Peyer's patch (tissue), 4 donors: ENCODE measurements at regions not wholly inside any gene's neighbourhood (a gene's known extent, or its start where the extent isn't known, plus 50 kb on each side); places are given as distances from the start of the nearest gene placed in this dataset.

Experiments
- DNase-seq, 3 donors: peaks; one replicate each; pipeline ENCODE4 v3.0.0-alpha.2; 2017 to 2019
- H3K27ac ChIP-seq, 4 donors: fragments of 200-600 bp; sonication (generic); one replicate each; pipeline ENCODE4 v1.5.1; 2016 to 2019
- H3K27me3 ChIP-seq, 2 donors: fragments of 200-600 bp; sonication (generic); one replicate each; pipeline ENCODE4 v1.5.1; 2019
- H3K36me3 ChIP-seq, 3 donors: fragments of 200-600 bp; sonication (generic); one replicate each; pipeline ENCODE4 v1.5.1; 2016 to 2019
- H3K4me1 ChIP-seq, 4 donors: fragments of 200-600 bp; sonication (generic); one replicate each; pipeline ENCODE4 v1.5.1; 2016 to 2019
- H3K4me3 ChIP-seq, 4 donors: fragments of 200-600 bp; sonication (generic); 1 replicate in 3 of 4; 2 replicates in 1 of 4; pipeline ENCODE4 v1.5.1; 2016 to 2019; ENCODE audit warnings: mild to moderate bottlenecking in 1 of 4
- H3K9me3 ChIP-seq, 4 donors: fragments of 200-600 bp; sonication (generic); one replicate each; pipeline ENCODE4 v1.5.1; 2016 to 2019; ENCODE audit warnings: mild to moderate bottlenecking in 1 of 4
- POLR2A ChIP-seq, 2 donors: fragments of 450-650 bp; IDR thresholded peaks; one replicate each; pipeline ENCODE4 v1.5.1; 2017; ENCODE audit warnings: antibody characterized with exemption in 2 of 2, mild to moderate bottlenecking in 2 of 2, moderate library complexity in 2 of 2
- TF ChIP-seq, protein P1 (sequence below), 6 experiments: fragments of 450-650 bp in 4 of 6; fragments of 200-600 bp in 2 of 6; sonication (generic) in 1 of 6; IDR thresholded peaks; one replicate each; pipeline ENCODE4 v1.5.1; 2017 to 2019; ENCODE audit warnings: antibody characterized with exemption in 6 of 6, mild to moderate bottlenecking in 3 of 6, moderate library complexity in 1 of 6

DNA sequence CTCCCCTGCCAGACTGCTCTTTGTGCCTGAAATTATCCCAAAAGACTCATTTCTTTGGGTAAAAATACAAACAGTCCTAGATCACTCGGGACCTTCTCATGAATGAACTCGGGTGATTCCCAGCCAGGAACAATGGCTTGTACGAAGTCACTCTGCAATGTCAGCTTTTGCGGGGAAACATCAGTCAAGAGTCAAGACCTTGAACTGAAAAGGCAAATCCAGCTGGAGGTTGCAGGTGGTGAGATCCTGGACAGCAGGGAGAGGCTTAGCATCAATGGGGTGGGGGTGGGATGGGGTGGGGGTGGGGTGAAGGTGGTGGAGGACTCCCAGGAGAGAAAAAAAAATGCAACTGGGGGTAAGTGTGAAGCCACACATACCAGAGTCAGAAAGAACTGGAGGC is 115.0 kb upstream of the SLC25A33 start:
- Histone ChIP-seq H3K9me3 (no peaks in the 10 kb centered on the region), H3K4me1 (peaks cover 6 to 20% (median 17%) of the 10 kb centered on the region in 4 donors), H3K36me3 (no peaks in the 10 kb centered on the region), H3K4me3 (no peak overlapping the region), H3K27ac (no peak overlapping the region), H3K27me3 (no peaks in the 10 kb centered on the region)
- no peak for DNase-seq
- TF ChIP-seq, protein P1, sequence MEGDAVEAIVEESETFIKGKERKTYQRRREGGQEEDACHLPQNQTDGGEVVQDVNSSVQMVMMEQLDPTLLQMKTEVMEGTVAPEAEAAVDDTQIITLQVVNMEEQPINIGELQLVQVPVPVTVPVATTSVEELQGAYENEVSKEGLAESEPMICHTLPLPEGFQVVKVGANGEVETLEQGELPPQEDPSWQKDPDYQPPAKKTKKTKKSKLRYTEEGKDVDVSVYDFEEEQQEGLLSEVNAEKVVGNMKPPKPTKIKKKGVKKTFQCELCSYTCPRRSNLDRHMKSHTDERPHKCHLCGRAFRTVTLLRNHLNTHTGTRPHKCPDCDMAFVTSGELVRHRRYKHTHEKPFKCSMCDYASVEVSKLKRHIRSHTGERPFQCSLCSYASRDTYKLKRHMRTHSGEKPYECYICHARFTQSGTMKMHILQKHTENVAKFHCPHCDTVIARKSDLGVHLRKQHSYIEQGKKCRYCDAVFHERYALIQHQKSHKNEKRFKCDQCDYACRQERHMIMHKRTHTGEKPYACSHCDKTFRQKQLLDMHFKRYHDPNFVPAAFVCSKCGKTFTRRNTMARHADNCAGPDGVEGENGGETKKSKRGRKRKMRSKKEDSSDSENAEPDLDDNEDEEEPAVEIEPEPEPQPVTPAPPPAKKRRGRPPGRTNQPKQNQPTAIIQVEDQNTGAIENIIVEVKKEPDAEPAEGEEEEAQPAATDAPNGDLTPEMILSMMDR (IDR thresholded peaks at IDR 0.05) = no peak
- TF ChIP-seq POLR2A (IDR thresholded peaks at IDR 0.05) = no peak

DNA sequence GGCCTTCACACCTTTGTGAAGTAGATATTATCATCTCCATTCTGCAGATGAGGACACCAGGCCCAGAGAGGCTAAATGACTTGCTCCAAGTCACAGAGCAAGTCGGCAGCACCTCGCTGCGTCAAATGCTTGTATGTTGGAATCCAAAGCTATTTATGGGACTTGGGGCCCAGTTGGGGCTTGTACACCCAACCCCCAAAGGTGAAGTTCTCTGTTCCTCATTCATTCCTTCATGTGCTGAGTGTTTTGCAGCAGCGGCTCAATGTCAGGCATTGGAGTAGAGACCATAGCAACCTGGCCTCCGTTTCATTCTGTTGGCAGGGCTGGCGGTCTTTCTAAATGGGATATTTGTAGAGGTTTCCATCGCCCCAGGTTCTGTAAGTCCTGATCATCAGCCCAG is 113.4 kb upstream of the SLC25A33 start:
- Histone ChIP-seq H3K4me3 (no peak overlapping the region), H3K36me3 (no peaks in the 10 kb centered on the region), H3K4me1 (peaks cover 6 to 24% (median 21%) of the 10 kb centered on the region in 4 donors), H3K9me3 (no peaks in the 10 kb centered on the region), H3K27me3 (no peaks in the 10 kb centered on the region), H3K27ac (peak overlapping the region in 3 of 4 donors; percentile 1 to 80 (median 11))
- TF ChIP-seq, protein P1 (IDR thresholded peaks at IDR 0.05) = no peak
- no peak for TF ChIP-seq POLR2A (IDR thresholded peaks at IDR 0.05)
- DNase-seq = peak in 1 of 3 donors; percentile 54

GRCh38 chr1:9426291-9426711 is 113.0 kb upstream of the SLC25A33 start:
- TF ChIP-seq, protein P1 (IDR thresholded peaks at IDR 0.05) = no peak
- no peak for TF ChIP-seq POLR2A (IDR thresholded peaks at IDR 0.05)
- no peaks in the 10 kb centered on the region for H3K27me3 ChIP-seq
- peak overlapping the region in 1 of 4 donors; percentile 20 for H3K4me3 ChIP-seq
- no peaks in the 10 kb centered on the region for H3K9me3 ChIP-seq
- no peaks in the 10 kb centered on the region for H3K36me3 ChIP-seq
- peaks cover 6 to 24% (median 21%) of the 10 kb centered on the region in 4 donors for H3K4me1 ChIP-seq
- peak in 2 of 3 donors; percentile 93 to 95 for DNase-seq
- peak overlapping the region; percentile 1 to 82 (median 58) for H3K27ac ChIP-seq

DNA sequence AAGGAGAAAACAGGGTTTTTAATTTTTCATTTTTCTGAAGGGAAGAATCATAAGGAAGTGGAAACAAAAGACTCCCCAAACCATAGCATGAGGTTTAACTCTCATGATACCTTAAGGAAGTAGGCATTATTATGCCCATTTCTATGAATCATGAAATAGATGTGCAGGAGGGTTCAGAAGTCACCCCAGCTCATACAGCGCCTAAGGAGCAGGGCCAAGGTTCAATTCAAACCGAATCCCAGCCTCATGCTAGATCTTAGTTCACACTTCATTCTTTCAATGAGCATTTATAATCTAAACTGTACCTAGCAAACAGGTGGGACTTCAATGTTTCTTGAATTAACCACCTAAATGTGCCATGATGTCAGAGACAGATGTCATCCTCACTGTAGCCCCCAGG is 111.9 kb upstream of the SLC25A33 start:
- H3K4me1 ChIP-seq = peaks cover 6 to 24% (median 21%) of the 10 kb centered on the region in 4 donors
- no peaks in the 10 kb centered on the region for H3K27me3 ChIP-seq
- H3K36me3 ChIP-seq = no peaks in the 10 kb centered on the region
- TF ChIP-seq, protein P1 (IDR thresholded peaks at IDR 0.05) = no peak
- no peak for TF ChIP-seq POLR2A (IDR thresholded peaks at IDR 0.05)
- H3K9me3 ChIP-seq = no peaks in the 10 kb centered on the region
- no peak overlapping the region for H3K4me3 ChIP-seq
- peak overlapping the region; percentile 37 to 83 (median 81) for H3K27ac ChIP-seq
- peak in 1 of 3 donors; percentile 71 for DNase-seq

DNA sequence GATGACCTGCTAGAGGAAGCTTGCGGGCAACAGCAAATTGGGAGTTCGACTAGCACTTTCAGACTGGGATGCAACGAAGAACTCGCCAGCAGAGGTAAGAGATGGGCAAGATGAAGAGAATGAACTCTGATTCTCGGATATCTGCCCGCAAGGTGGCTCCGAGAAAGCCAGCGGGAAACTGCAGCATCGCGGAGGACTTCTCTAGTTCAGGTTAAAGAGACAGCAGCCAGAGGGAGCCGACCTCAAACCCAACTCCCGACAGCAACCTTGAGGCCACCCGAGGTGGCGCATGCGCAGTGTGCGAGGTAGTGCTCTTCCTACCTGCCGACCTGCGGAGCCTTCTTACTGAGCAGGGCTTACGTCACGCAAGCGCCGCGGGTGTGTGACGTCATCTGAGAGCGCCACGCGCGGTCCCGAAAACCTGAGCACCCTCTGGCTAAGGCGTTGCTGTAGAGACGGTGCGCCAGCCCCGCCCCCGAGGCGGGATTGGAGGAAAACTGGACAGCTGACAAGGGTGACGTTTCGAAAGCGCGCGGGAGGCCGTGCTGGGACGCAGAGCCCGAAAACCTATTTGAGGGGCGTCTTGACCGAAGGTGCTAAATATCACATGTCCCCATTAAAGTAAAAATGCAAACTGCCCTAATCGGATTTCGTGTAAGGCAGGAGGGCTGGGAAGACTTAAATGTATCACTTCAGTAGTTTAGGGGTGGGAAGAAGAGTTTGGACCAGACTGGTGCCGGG is 110.5 kb upstream of the SLC25A33 start:
- no peaks in the 10 kb centered on the region for H3K27me3 ChIP-seq

More for the DNA sequence above, 110.5 kb upstream of the SLC25A33 start:
- Histone ChIP-seq H3K4me3 (peak overlapping the region; percentile 40 to 67 (median 50)), H3K4me1 (peaks cover 6 to 24% (median 21%) of the 10 kb centered on the region in 4 donors), H3K9me3 (no peaks in the 10 kb centered on the region), H3K27ac (peak overlapping the region; percentile 79 to 83 (median 82)), H3K36me3 (no peaks in the 10 kb centered on the region)
- peak in 1 of 2 donors; percentile 68 for TF ChIP-seq POLR2A (IDR thresholded peaks at IDR 0.05)
- TF ChIP-seq, protein P1 (IDR thresholded peaks at IDR 0.05) = peak in 3 of 6 experiments; percentile 34 to 53 (median 38)
- DNase-seq = peak; percentile 100
